GM23338 (cell line): ENCODE measurements at regions not wholly inside any gene's neighbourhood (a gene's known extent, or its start where the extent isn't known, plus 50 kb on each side); places are given as distances from the start of the nearest gene placed in this dataset.

Experiments
- CREB1 ChIP-seq: fragments of 250-450 bp; sonication (Bioruptor Pico); IDR thresholded peaks from 2 replicates; pipeline ENCODE4 v1.5.0; 2020; ENCODE audit warnings: low read depth, mild to moderate bottlenecking, moderate library complexity
- JUNB ChIP-seq: IDR thresholded peaks from one replicate; pipeline ENCODE4 v1.6.1; 2016; ENCODE audit warnings: antibody characterized with exemption; ENCODE audit not compliant: unreplicated experiment
- NANOG ChIP-seq: IDR thresholded peaks from 2 replicates; pipeline ENCODE4 v1.6.1; 2016; ENCODE audit warnings: antibody characterized with exemption, borderline replicate concordance
- POLR2AphosphoS5 ChIP-seq: IDR thresholded peaks from 2 replicates; pipeline ENCODE4 v1.6.1; 2016; ENCODE audit warnings: antibody characterized with exemption, low read depth
- REST ChIP-seq: IDR thresholded peaks from one replicate; pipeline ENCODE4 v1.6.1; 2018; ENCODE audit warnings: antibody characterized with exemption; ENCODE audit not compliant: unreplicated experiment
- STAT1 ChIP-seq: IDR thresholded peaks from one replicate; pipeline ENCODE4 v1.6.1; 2016; ENCODE audit warnings: antibody characterized with exemption; ENCODE audit not compliant: unreplicated experiment
- ZNF114 ChIP-seq: fragments of 250-450 bp; sonication (Bioruptor Pico); IDR thresholded peaks from 2 replicates; pipeline ENCODE4 v1.5.0; 2020; ENCODE audit warnings: mild to moderate bottlenecking, moderate library complexity
- TF ChIP-seq, protein P1 (sequence below), 2 experiments: fragments of 200-600 bp in 1 of 2; sonication (generic) in 1 of 2; conservative IDR thresholded peaks; 2 replicates each; pipeline versions ENCODE4 v1.5.1 to v1.6.1; 2016 to 2017; ENCODE audit warnings: antibody characterized with exemption in 2 of 2, low read depth in 2 of 2, mild to moderate bottlenecking in 2 of 2, moderate library complexity in 1 of 2

GRCh38 chr1:175793617-175794016 lies 50.2 kb upstream of the TNR start (continued):
- TF ChIP-seq, protein P1, sequence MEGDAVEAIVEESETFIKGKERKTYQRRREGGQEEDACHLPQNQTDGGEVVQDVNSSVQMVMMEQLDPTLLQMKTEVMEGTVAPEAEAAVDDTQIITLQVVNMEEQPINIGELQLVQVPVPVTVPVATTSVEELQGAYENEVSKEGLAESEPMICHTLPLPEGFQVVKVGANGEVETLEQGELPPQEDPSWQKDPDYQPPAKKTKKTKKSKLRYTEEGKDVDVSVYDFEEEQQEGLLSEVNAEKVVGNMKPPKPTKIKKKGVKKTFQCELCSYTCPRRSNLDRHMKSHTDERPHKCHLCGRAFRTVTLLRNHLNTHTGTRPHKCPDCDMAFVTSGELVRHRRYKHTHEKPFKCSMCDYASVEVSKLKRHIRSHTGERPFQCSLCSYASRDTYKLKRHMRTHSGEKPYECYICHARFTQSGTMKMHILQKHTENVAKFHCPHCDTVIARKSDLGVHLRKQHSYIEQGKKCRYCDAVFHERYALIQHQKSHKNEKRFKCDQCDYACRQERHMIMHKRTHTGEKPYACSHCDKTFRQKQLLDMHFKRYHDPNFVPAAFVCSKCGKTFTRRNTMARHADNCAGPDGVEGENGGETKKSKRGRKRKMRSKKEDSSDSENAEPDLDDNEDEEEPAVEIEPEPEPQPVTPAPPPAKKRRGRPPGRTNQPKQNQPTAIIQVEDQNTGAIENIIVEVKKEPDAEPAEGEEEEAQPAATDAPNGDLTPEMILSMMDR (conservative IDR thresholded peaks at IDR 0.05; ENCODE audit: low read depth in 2 of 2), result no peak
- no peak for TF ChIP-seq REST
- no peak for TF ChIP-seq STAT1
- no peak for TF ChIP-seq POLR2AphosphoS5
- no peak for TF ChIP-seq CREB1 (CRISPR knock-in tag)
- TF ChIP-seq ZNF114 (CRISPR knock-in tag), result no peak
- TF ChIP-seq JUNB, result no peak
- TF ChIP-seq NANOG, result no peak
